Gastroesophageal sphincter (tissue), 4 donors: ENCODE measurements at regions not wholly inside any gene's neighbourhood (a gene's known extent, or its start where the extent isn't known, plus 50 kb on each side); places are given as distances from the start of the nearest gene placed in this dataset.

ENCODE experiments used
- ATAC-seq: fragments of 150-250 bp; one replicate; pipeline ENCODE4 v1.9.1; 2016; ENCODE audit warnings: mild to moderate bottlenecking, moderate library complexity
- H3K27ac ChIP-seq, 4 donors: fragments of 200-600 bp; sonication (generic) in 3 of 4; 1 replicate in 3 of 4; 2 replicates in 1 of 4; pipeline ENCODE4 v1.5.1; 2016 to 2019
- H3K27me3 ChIP-seq: fragments of 200-600 bp; sonication (generic); one replicate; pipeline ENCODE4 v1.5.1; 2019
- H3K36me3 ChIP-seq, 2 donors: fragments of 200-600 bp; sonication (generic); one replicate each; pipeline ENCODE4 v1.5.1; 2019; ENCODE audit warnings: control low read depth in 1 of 2
- H3K4me1 ChIP-seq, 3 donors: fragments of 200-600 bp; sonication (generic); 1 replicate in 2 of 3; 2 replicates in 1 of 3; pipeline ENCODE4 v1.5.1; 2016 to 2019; ENCODE audit warnings: control low read depth in 2 of 3
- H3K4me3 ChIP-seq, 2 donors: fragments of 200-600 bp; sonication (generic); one replicate each; pipeline ENCODE4 v1.5.1; 2019; ENCODE audit warnings: mild to moderate bottlenecking in 1 of 2, moderate library complexity in 1 of 2
- H3K9me3 ChIP-seq, 3 donors: fragments of 200-600 bp; sonication (generic); one replicate each; pipeline ENCODE4 v1.5.1; 2017 to 2019; ENCODE audit warnings: control low read depth in 2 of 3
- EP300 ChIP-seq: sonication (generic); formaldehyde crosslinking; IDR thresholded peaks from one replicate; pipeline ENCODE4 v1.6.1; 2017; ENCODE audit warnings: antibody characterized with exemption, mild to moderate bottlenecking
- POLR2A ChIP-seq, 2 donors: fragments of 450-650 bp; IDR thresholded peaks; one replicate each; pipeline ENCODE4 v1.6.1; 2017; ENCODE audit warnings: antibody characterized with exemption in 2 of 2, mild to moderate bottlenecking in 2 of 2, moderate library complexity in 1 of 2
- POLR2AphosphoS5 ChIP-seq: sonication (generic); formaldehyde crosslinking; IDR thresholded peaks from one replicate; pipeline ENCODE4 v1.6.1; 2017; ENCODE audit warnings: antibody characterized with exemption
- WGBS, 2 donors: methylation state at CpG; one replicate each; pipeline ENCODE4 v1.1.5; 2018; ENCODE audit warnings: low coverage in 1 of 2; 5-methylcytosine and 5-hydroxymethylcytosine counted together
- TF ChIP-seq, protein P1 (sequence below), 4 experiments: fragments of 200-600 bp in 2 of 4; fragments of 450-650 bp in 2 of 4; sonication (generic) in 1 of 4; IDR thresholded peaks; one replicate each; pipeline ENCODE4 v1.5.1; 2017 to 2019; ENCODE audit warnings: antibody characterized with exemption in 4 of 4, mild to moderate bottlenecking in 2 of 4, moderate library complexity in 2 of 4

- Histone ChIP-seq H3K27me3 (no peaks in the 10 kb centered on the region), H3K4me3 (no peak overlapping the region), H3K36me3 (no peaks in the 10 kb centered on the region), H3K27ac (no peak overlapping the region), H3K9me3 (no peaks in the 10 kb centered on the region), H3K4me1 (no peaks in the 10 kb centered on the region)
- TF ChIP-seq POLR2A (IDR thresholded peaks at IDR 0.05) (no peak), EP300 (no peak), POLR2AphosphoS5 (no peak)
- TF ChIP-seq, protein P1, sequence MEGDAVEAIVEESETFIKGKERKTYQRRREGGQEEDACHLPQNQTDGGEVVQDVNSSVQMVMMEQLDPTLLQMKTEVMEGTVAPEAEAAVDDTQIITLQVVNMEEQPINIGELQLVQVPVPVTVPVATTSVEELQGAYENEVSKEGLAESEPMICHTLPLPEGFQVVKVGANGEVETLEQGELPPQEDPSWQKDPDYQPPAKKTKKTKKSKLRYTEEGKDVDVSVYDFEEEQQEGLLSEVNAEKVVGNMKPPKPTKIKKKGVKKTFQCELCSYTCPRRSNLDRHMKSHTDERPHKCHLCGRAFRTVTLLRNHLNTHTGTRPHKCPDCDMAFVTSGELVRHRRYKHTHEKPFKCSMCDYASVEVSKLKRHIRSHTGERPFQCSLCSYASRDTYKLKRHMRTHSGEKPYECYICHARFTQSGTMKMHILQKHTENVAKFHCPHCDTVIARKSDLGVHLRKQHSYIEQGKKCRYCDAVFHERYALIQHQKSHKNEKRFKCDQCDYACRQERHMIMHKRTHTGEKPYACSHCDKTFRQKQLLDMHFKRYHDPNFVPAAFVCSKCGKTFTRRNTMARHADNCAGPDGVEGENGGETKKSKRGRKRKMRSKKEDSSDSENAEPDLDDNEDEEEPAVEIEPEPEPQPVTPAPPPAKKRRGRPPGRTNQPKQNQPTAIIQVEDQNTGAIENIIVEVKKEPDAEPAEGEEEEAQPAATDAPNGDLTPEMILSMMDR (IDR thresholded peaks at IDR 0.05), result no peak
- no peak for ATAC-seq
- WGBS, 2 donors, result 80 to 91% methylated on average over 5 of the region's 5 CpGs
These were observed 88.1 kb upstream of the BACH2 start for GRCh38 chr6:90384720-90385119.

- WGBS, 2 donors, result 57 to 69% methylated on average over 5 of the region's 5 CpGs
- no peaks in the 10 kb centered on the region for H3K4me1 ChIP-seq
- ATAC-seq, result no peak
- TF ChIP-seq EP300 (no peak), POLR2AphosphoS5 (no peak), POLR2A (IDR thresholded peaks at IDR 0.05) (no peak)
- TF ChIP-seq, protein P1 (IDR thresholded peaks at IDR 0.05), result no peak
- no peak overlapping the region for H3K27ac ChIP-seq
- H3K9me3 ChIP-seq, result no peaks in the 10 kb centered on the region
- no peak overlapping the region for H3K4me3 ChIP-seq
- H3K36me3 ChIP-seq, result no peaks in the 10 kb centered on the region
- no peaks in the 10 kb centered on the region for H3K27me3 ChIP-seq
These were observed 86.7 kb upstream of the BACH2 start for GRCh38 chr6:90383196-90383822.

DNA sequence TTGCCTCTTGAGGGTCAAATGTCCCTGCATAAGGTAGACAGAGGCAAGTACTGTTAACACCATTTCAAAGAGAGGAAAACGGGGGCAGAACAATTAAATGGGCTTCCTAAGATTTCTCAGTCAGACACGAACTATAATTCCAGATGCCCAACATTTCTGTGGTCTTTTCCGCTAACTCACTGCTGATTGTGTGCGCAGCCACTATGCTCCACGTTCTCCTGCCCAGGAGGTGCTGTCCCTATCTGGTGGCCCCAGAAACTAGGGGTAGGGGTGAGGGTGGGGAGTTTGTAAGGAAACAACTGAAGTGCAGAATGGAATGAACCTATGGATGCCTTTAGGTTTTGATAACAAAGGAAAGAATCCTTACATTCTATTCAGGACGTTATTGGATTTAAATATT, 86.1 kb upstream of the BACH2 start:
- WGBS, 2 donors, result 58 to 59% methylated on average over 3 to 6 of the region's 6 CpGs
- Histone ChIP-seq H3K9me3 (no peaks in the 10 kb centered on the region), H3K27ac (no peak overlapping the region), H3K4me3 (no peak overlapping the region), H3K27me3 (no peaks in the 10 kb centered on the region), H3K36me3 (no peaks in the 10 kb centered on the region), H3K4me1 (no peaks in the 10 kb centered on the region)
- no peak for ATAC-seq
- no peak for TF ChIP-seq POLR2AphosphoS5
- TF ChIP-seq EP300, result no peak
- TF ChIP-seq POLR2A (IDR thresholded peaks at IDR 0.05), result no peak
- TF ChIP-seq, protein P1 (IDR thresholded peaks at IDR 0.05), result no peak

- H3K27ac ChIP-seq, result peak overlapping the region in 1 of 4 donors; percentile 29
- peak; percentile 58 for ATAC-seq
These were observed 79.2 kb upstream of the BACH2 start for GRCh38 chr6:90375681-90376439.

More at GRCh38 chr6:90375681-90376439, 79.2 kb upstream of the BACH2 start:
- Histone ChIP-seq H3K27me3 (no peaks in the 10 kb centered on the region), H3K4me1 (no peaks in the 10 kb centered on the region), H3K36me3 (no peaks in the 10 kb centered on the region), H3K9me3 (no peaks in the 10 kb centered on the region), H3K4me3 (no peak overlapping the region)
- WGBS, 2 donors, result 57 to 80% methylated on average over 2 to 6 of the region's 9 CpGs
- TF ChIP-seq, protein P1 (IDR thresholded peaks at IDR 0.05), result no peak
- no peak for TF ChIP-seq POLR2A (IDR thresholded peaks at IDR 0.05)
- TF ChIP-seq POLR2AphosphoS5, result no peak
- no peak for TF ChIP-seq EP300
